Muscle layer of duodenum (tissue), 2 donors: ENCODE measurements at regions not wholly inside any gene's neighbourhood (a gene's known extent, or its start where the extent isn't known, plus 50 kb on each side); places are given as distances from the start of the nearest gene placed in this dataset.

Experiments
- H3K27ac ChIP-seq: one replicate; pipeline ENCODE4 v1.7.0; 2013; ENCODE audit warnings: mild to moderate bottlenecking, low read length
- H3K27me3 ChIP-seq: one replicate; pipeline ENCODE4 v1.7.0; 2013; ENCODE audit warnings: low read depth, mild to moderate bottlenecking, control low read depth, low read length
- H3K36me3 ChIP-seq, 2 donors: one replicate each; pipeline ENCODE4 v1.7.0; 2013; ENCODE audit warnings: low read length in 2 of 2, control low read depth in 1 of 2, mild to moderate bottlenecking in 1 of 2; ENCODE audit not compliant: insufficient read depth in 2 of 2, control insufficient read depth in 1 of 2
- H3K4me1 ChIP-seq, 2 donors: one replicate each; pipeline ENCODE4 v1.7.0; 2013; ENCODE audit warnings: low read length in 2 of 2, mild to moderate bottlenecking in 2 of 2, control low read depth in 1 of 2, moderate library complexity in 1 of 2; ENCODE audit not compliant: insufficient read depth in 2 of 2, control insufficient read depth in 1 of 2
- H3K4me3 ChIP-seq, 2 donors: one replicate each; pipeline ENCODE4 v1.7.0; 2013; ENCODE audit warnings: low read length in 2 of 2, low read depth in 1 of 2, mild to moderate bottlenecking in 1 of 2
- H3K9me3 ChIP-seq, 2 donors: one replicate each; pipeline ENCODE4 v1.7.0; 2013; ENCODE audit warnings: low read length in 2 of 2, control low read depth in 1 of 2, mild to moderate bottlenecking in 1 of 2; ENCODE audit not compliant: control insufficient read depth in 1 of 2
- donor health status: healthy.

GRCh38 chrY:12593532-12594216, 107.4 kb upstream of the USP9Y start:
- Histone ChIP-seq H3K4me3 (no peak overlapping the region), H3K4me1 (no peaks in the 10 kb centered on the region), H3K27ac (no peak overlapping the region), H3K27me3 (no peaks in the 10 kb centered on the region), H3K9me3 (no peaks in the 10 kb centered on the region), H3K36me3 (no peaks in the 10 kb centered on the region)

- no peak overlapping the region for H3K4me3 ChIP-seq
- H3K9me3 ChIP-seq = no peaks in the 10 kb centered on the region
Observed at GRCh38 chrY:12598783-12599182, 102.2 kb upstream of the USP9Y start.

GRCh38 chrY:12605426-12605825, 95.6 kb upstream of the USP9Y start:
- no peaks in the 10 kb centered on the region for H3K27me3 ChIP-seq
- no peak overlapping the region for H3K4me3 ChIP-seq
- no peaks in the 10 kb centered on the region for H3K36me3 ChIP-seq
- H3K27ac ChIP-seq = no peak overlapping the region
- no peaks in the 10 kb centered on the region for H3K9me3 ChIP-seq
- H3K4me1 ChIP-seq = no peaks in the 10 kb centered on the region

More at GRCh38 chrY:12598783-12599182, 102.2 kb upstream of the USP9Y start:
- no peaks in the 10 kb centered on the region for H3K27me3 ChIP-seq
- H3K4me1 ChIP-seq = no peaks in the 10 kb centered on the region
- no peak overlapping the region for H3K27ac ChIP-seq
- H3K36me3 ChIP-seq = no peaks in the 10 kb centered on the region

- Histone ChIP-seq H3K27me3 (no peaks in the 10 kb centered on the region), H3K27ac (no peak overlapping the region), H3K36me3 (no peaks in the 10 kb centered on the region), H3K4me1 (no peaks in the 10 kb centered on the region), H3K4me3 (no peak overlapping the region), H3K9me3 (no peaks in the 10 kb centered on the region)
Observed at GRCh38 chrY:12610861-12611260, 90.2 kb upstream of the USP9Y start.

- Histone ChIP-seq H3K4me3 (no peak overlapping the region), H3K9me3 (no peaks in the 10 kb centered on the region), H3K27ac (no peak overlapping the region), H3K4me1 (no peaks in the 10 kb centered on the region), H3K36me3 (no peaks in the 10 kb centered on the region), H3K27me3 (no peaks in the 10 kb centered on the region)
Observed at GRCh38 chrY:12615733-12616446, 85.1 kb upstream of the USP9Y start.

- H3K27ac ChIP-seq = no peak overlapping the region
- no peaks in the 10 kb centered on the region for H3K9me3 ChIP-seq
- H3K4me1 ChIP-seq = no peaks in the 10 kb centered on the region
- no peaks in the 10 kb centered on the region for H3K36me3 ChIP-seq
- H3K27me3 ChIP-seq = no peaks in the 10 kb centered on the region
- H3K4me3 ChIP-seq = no peak overlapping the region
Observed at GRCh38 chrY:12621454-12622081, 79.5 kb upstream of the USP9Y start.

GRCh38 chrY:12623204-12623603, 77.8 kb upstream of the USP9Y start:
- Histone ChIP-seq H3K4me1 (no peaks in the 10 kb centered on the region), H3K36me3 (no peaks in the 10 kb centered on the region), H3K4me3 (no peak overlapping the region), H3K27ac (no peak overlapping the region), H3K27me3 (no peaks in the 10 kb centered on the region), H3K9me3 (no peaks in the 10 kb centered on the region)

- H3K4me3 ChIP-seq = no peak overlapping the region
- H3K36me3 ChIP-seq = no peaks in the 10 kb centered on the region
- H3K4me1 ChIP-seq = no peaks in the 10 kb centered on the region
- peaks cover 0 to 2% of the 10 kb centered on the region in 2 donors for H3K9me3 ChIP-seq
- H3K27ac ChIP-seq = no peak overlapping the region
- H3K27me3 ChIP-seq = no peaks in the 10 kb centered on the region
Observed at GRCh38 chrY:12642986-12643385, 58.0 kb upstream of the USP9Y start.

- Histone ChIP-seq H3K4me1 (no peaks in the 10 kb centered on the region), H3K27me3 (no peaks in the 10 kb centered on the region), H3K36me3 (no peaks in the 10 kb centered on the region), H3K27ac (no peak overlapping the region), H3K9me3 (peaks cover 0 to 2% of the 10 kb centered on the region in 2 donors), H3K4me3 (no peak overlapping the region)
Observed at GRCh38 chrY:12643693-12644348, 57.2 kb upstream of the USP9Y start.

GRCh38 chrY:12651095-12651494, 49.9 kb upstream of the USP9Y start:
- Histone ChIP-seq H3K9me3 (no peaks in the 10 kb centered on the region), H3K27ac (no peak overlapping the region), H3K36me3 (no peaks in the 10 kb centered on the region), H3K4me3 (no peak overlapping the region), H3K4me1 (no peaks in the 10 kb centered on the region), H3K27me3 (no peaks in the 10 kb centered on the region)
